MCF 10A (cell line): ENCODE measurements at regions not wholly inside any gene's neighbourhood (a gene's known extent, or its start where the extent isn't known, plus 50 kb on each side); places are given as distances from the start of the nearest gene placed in this dataset.

Experiments used
- BruUV-seq: library from RNA; stranded (reverse); fragments of 400-500 nt; replicated peaks from 2 replicates; lab custom pipeline; 2021; lab: Mats Ljungman, UMichigan
- CTCF ChIA-PET: fragments of 300-600 bp; sonication (Branson Sonifier 250); formaldehyde crosslinking; extraction: SDS; loops from one replicate; lab custom pipeline; 2021; ENCODE audit warnings: antibody characterized with exemption, inconsistent platforms; lab: Yijun Ruan, JAX
- POLR2A ChIA-PET: fragments of 300-600, 350-650 bp; sonication (Branson Sonifier 250); formaldehyde crosslinking; extraction: SDS; loops from one replicate; lab custom pipeline; 2020; ENCODE audit warnings: antibody characterized with exemption, inconsistent platforms; lab: Yijun Ruan, JAX
- DNase-seq: peaks from one replicate; pipeline ENCODE4 v3.0.0-alpha.2; 2018; ENCODE audit not compliant: unreplicated experiment
- H3K27ac Mint-ChIP-seq: one replicate; pipeline ENCODE4 v1.8.0; 2022; ENCODE audit warnings: mild to moderate bottlenecking, low read depth, mixed read lengths; ENCODE audit not compliant: unreplicated experiment
- H3K27me3 Mint-ChIP-seq: one replicate; pipeline ENCODE4 v1.8.0; 2022; ENCODE audit warnings: mixed read lengths; ENCODE audit not compliant: insufficient read depth, unreplicated experiment
- H3K36me3 Mint-ChIP-seq: one replicate; pipeline ENCODE4 v1.8.0; 2022; ENCODE audit warnings: mild to moderate bottlenecking, moderate library complexity, mixed read lengths; ENCODE audit not compliant: insufficient read depth, unreplicated experiment
- H3K4me1 Mint-ChIP-seq: one replicate; pipeline ENCODE4 v1.8.0; 2022; ENCODE audit warnings: mixed read lengths; ENCODE audit not compliant: insufficient read depth, unreplicated experiment
- H3K4me3 Mint-ChIP-seq: one replicate; pipeline ENCODE4 v1.8.0; 2022; ENCODE audit warnings: mild to moderate bottlenecking, moderate library complexity, mixed read lengths; ENCODE audit not compliant: unreplicated experiment
- H3K9me3 Mint-ChIP-seq: one replicate; pipeline ENCODE4 v1.8.0; 2022; ENCODE audit warnings: mixed read lengths; ENCODE audit not compliant: unreplicated experiment
- CTCF ChIP-seq: fragments of 200-600 bp; IDR thresholded peaks from one replicate; pipeline ENCODE4 v1.8.0; 2022; ENCODE audit warnings: antibody characterized with exemption, mild to moderate bottlenecking; ENCODE audit not compliant: unreplicated experiment
- intact Hi-C: fragments of 100-400 bp; cut with micrococcal nuclease; formaldehyde crosslinking; loops from 2 replicates; pipeline ENCODE4 v1.14.1; 2022

- Mint-ChIP-seq H3K36me3 (no peaks in the 10 kb centered on the region), H3K4me1 (no peaks in the 10 kb centered on the region), H3K4me3 (no peak overlapping the region), H3K9me3 (peaks cover 45% of the 10 kb centered on the region), H3K27ac (no peak overlapping the region), H3K27me3 (no peaks in the 10 kb centered on the region)
- intact Hi-C loops, result no loop called here
- BruUV-seq, result no TSS peak
- ChIA-PET POLR2A (interaction anchor here (0.5 kb wide), 1 partner anchor 379 kb away, joined by 3 read pairs; no protein-coding TSS in a partner anchor), CTCF (no interaction called here)
- DNase-seq, result no peak
- TF ChIP-seq CTCF, result no peak
Observed at GRCh38 chr22:48080316-48081165, 1318.1 kb downstream of the TBC1D22A start.

- TF ChIP-seq CTCF, result no peak
- H3K4me3 Mint-ChIP-seq, result no peak overlapping the region
- no peaks in the 10 kb centered on the region for H3K27me3 Mint-ChIP-seq
- H3K27ac Mint-ChIP-seq, result no peak overlapping the region
- DNase-seq, result no peak
- no peaks in the 10 kb centered on the region for H3K36me3 Mint-ChIP-seq
- no peaks in the 10 kb centered on the region for H3K4me1 Mint-ChIP-seq
- no TSS peak for BruUV-seq
- ChIA-PET POLR2A (interaction anchor here (0.5 kb wide), 1 partner anchor 378 kb away, joined by 3 read pairs; no protein-coding TSS in a partner anchor), CTCF (no interaction called here)
- intact Hi-C loops, result no loop called here
- peaks cover 47% of the 10 kb centered on the region for H3K9me3 Mint-ChIP-seq
Observed at GRCh38 chr22:48079505-48080290, 1317.2 kb downstream of the TBC1D22A start.

DNA sequence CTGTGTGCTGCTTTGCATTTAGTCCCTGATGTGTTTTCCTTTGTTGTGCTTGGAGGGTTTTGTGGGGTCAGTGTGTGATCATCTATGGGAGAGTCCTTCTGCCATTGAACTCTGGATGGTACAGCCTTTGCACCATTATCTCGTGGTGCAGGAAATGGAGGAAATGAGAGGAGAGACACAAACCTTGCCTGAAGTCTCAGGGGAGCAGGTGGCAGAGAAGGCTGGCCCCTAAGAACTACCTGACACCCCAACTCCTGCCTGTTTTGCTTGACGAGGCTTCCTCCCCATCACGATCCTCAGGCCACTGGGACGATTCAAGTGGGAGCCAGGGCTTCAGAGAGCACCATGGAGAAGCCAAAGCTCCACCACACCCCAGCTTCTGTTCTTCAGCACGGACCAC, 1316.4 kb downstream of the TBC1D22A start:
- H3K27me3 Mint-ChIP-seq, result no peaks in the 10 kb centered on the region
- TF ChIP-seq CTCF, result no peak
- no TSS peak for BruUV-seq

DNA sequence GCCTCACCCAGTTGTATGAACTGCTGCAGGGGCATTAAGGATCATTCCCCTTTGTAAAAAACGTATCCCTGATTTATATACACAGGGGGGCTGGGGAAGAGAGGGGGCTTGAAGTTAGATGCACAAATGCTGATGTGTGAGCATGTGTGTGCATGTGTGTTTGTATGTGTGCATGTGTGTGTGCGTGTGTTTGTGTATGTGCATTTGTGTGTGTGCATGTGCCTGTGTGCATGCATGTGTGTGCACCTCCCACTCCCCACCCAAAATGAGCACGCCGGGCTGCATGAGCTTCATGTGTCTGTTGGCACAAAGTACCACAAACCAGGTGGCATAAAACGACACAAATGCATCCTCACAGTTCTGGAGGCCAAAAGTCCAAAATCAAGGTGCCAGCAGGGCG, 1315.2 kb downstream of the TBC1D22A start:
- no peak overlapping the region for H3K27ac Mint-ChIP-seq
- no peak for DNase-seq
- no TSS peak for BruUV-seq
- no peak overlapping the region for H3K4me3 Mint-ChIP-seq
- TF ChIP-seq CTCF, result no peak
- CTCF ChIA-PET, result no interaction called here
- no peaks in the 10 kb centered on the region for H3K4me1 Mint-ChIP-seq
- H3K9me3 Mint-ChIP-seq, result peaks cover 53% of the 10 kb centered on the region
- POLR2A ChIA-PET, result no interaction called here
- intact Hi-C loops, result no loop called here
- H3K36me3 Mint-ChIP-seq, result no peaks in the 10 kb centered on the region
- no peaks in the 10 kb centered on the region for H3K27me3 Mint-ChIP-seq

More for the DNA sequence above, 1316.4 kb downstream of the TBC1D22A start:
- Mint-ChIP-seq H3K4me1 (no peaks in the 10 kb centered on the region), H3K27ac (no peak overlapping the region), H3K36me3 (no peaks in the 10 kb centered on the region), H3K9me3 (peaks cover 47% of the 10 kb centered on the region), H3K4me3 (no peak overlapping the region)
- intact Hi-C loops, result no loop called here
- no peak for DNase-seq
- ChIA-PET POLR2A (no interaction called here), CTCF (no interaction called here)
